ENCODE measurements at regions not wholly inside any gene's neighbourhood (a gene's known extent, or its start where the extent isn't known, plus 50 kb on each side); places are given as distances from the start of the nearest gene placed in this dataset.

DNA sequence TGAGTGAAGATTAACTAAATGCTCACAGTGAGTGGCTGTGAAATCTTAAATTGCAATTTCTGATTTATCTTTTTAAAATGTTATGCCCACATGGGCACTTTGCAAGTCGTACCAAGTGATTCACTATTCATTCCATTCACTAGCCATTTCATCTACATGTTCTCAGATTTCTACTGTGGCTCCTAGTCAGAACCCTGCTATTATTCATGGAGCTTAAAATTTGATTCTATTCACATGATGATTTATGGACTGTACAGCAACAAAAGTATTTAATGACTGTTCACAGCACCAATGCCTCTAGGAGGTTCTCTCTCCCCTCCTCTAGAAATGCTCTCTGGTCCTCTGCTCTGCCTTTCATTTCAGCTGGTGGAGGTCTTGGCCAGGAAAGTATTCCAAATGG lies 133.5 kb upstream of the MAP3K7 start:
- TF ChIP-seq, protein P1, sequence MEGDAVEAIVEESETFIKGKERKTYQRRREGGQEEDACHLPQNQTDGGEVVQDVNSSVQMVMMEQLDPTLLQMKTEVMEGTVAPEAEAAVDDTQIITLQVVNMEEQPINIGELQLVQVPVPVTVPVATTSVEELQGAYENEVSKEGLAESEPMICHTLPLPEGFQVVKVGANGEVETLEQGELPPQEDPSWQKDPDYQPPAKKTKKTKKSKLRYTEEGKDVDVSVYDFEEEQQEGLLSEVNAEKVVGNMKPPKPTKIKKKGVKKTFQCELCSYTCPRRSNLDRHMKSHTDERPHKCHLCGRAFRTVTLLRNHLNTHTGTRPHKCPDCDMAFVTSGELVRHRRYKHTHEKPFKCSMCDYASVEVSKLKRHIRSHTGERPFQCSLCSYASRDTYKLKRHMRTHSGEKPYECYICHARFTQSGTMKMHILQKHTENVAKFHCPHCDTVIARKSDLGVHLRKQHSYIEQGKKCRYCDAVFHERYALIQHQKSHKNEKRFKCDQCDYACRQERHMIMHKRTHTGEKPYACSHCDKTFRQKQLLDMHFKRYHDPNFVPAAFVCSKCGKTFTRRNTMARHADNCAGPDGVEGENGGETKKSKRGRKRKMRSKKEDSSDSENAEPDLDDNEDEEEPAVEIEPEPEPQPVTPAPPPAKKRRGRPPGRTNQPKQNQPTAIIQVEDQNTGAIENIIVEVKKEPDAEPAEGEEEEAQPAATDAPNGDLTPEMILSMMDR (IDR thresholded peaks at IDR 0.05) = no peak
- no peaks in the 10 kb centered on the region for H3K27me3 ChIP-seq (ENCODE audit: insufficient read depth in 3 of 3, low read length in 2 of 3)
- intact Hi-C loops (cut with DNase I) = no loop called here
- WGBS, 3 donors = 25 to 26% (median 25%) methylated on average over 1 of the region's 1 CpG
- ATAC-seq (no peak), DNase-seq (no peak)
- H3K27ac ChIP-seq = no peak overlapping the region
- H3K9me3 ChIP-seq = no peaks in the 10 kb centered on the region
- no peak overlapping the region for H3K4me3 ChIP-seq
- no peaks in the 10 kb centered on the region for H3K4me1 ChIP-seq
- H3K36me3 ChIP-seq (ENCODE audit: insufficient read depth in 1 of 2, low read depth in 1 of 2) = no peaks in the 10 kb centered on the region

DNA sequence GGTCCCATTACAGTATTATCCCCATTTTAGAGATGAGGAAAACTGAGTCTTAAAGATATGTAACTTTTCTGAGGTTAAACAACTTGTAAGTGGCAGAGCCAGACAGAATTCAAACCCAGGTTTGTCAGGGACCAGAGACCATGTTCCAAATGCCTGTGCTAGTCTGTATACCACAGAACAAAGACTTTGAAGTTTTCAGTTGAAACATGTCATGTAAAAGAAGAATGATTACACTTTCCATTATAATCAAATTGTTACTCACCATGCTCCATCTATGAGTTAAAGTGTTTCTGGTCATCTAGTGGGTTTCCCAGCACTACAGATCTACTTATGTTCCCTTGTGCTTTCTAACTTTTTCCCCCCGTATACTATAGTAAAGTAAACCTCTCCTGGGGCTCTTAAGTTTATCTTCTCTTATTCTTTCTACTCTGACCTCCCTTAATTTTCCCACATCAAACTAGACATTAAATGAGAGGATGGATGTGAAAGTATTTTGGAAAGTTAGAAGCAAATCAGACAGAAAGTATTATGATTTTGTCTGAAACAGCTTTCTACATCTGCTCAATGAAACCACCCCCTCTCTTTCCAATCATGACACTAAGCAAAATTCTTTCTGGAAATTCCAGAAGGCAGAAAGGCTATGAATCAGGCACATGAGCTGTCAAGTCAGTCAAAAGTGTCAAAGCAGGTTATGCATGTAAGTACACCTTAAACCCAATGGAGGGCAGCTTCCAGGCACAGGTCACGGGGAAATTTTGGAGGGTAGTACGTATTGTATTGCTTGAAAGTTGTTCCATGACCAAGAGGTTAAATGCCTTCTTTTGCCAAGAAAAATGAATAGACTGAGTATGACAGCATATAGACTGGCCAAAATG lies 132.7 kb upstream of the MAP3K7 start:
- no peaks in the 10 kb centered on the region for H3K4me1 ChIP-seq
- no peak overlapping the region for H3K4me3 ChIP-seq
- 60 to 66% (median 64%) methylated on average over 3 of the region's 3 CpGs for WGBS, 3 donors
- TF ChIP-seq, protein P1 (IDR thresholded peaks at IDR 0.05) = no peak
- H3K27me3 ChIP-seq (ENCODE audit: insufficient read depth in 3 of 3, low read length in 2 of 3) = no peaks in the 10 kb centered on the region
- no peak overlapping the region for H3K27ac ChIP-seq
- H3K9me3 ChIP-seq = no peaks in the 10 kb centered on the region
- ATAC-seq = no peak
- DNase-seq = no peak
- intact Hi-C loops (cut with DNase I) = no loop called here
- no peaks in the 10 kb centered on the region for H3K36me3 ChIP-seq (ENCODE audit: insufficient read depth in 1 of 2, low read depth in 1 of 2)

DNA sequence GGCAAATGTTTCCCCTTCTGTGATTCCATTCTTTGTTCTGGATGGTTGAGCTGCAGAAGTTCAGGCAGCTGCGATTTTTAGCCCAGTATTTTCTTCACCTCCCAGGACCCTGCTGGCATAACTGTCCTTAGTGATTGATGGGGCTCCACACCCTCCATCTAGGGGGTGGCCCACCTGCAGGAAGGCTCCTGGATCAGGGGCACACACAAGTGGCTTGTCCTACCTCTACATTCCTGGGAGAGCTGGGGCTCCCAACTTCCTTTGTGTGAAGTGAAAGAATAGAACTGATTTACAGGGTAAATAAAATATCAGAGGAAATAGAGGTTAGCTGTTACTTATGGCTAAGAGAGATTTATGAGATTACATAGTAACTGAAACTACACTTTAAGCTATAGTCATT lies 129.5 kb upstream of the MAP3K7 start:
- 20 to 23% (median 21%) methylated on average over 1 of the region's 1 CpG for WGBS, 3 donors
- intact Hi-C loops (cut with DNase I) = no loop called here
- no peak overlapping the region for H3K4me3 ChIP-seq

DNA sequence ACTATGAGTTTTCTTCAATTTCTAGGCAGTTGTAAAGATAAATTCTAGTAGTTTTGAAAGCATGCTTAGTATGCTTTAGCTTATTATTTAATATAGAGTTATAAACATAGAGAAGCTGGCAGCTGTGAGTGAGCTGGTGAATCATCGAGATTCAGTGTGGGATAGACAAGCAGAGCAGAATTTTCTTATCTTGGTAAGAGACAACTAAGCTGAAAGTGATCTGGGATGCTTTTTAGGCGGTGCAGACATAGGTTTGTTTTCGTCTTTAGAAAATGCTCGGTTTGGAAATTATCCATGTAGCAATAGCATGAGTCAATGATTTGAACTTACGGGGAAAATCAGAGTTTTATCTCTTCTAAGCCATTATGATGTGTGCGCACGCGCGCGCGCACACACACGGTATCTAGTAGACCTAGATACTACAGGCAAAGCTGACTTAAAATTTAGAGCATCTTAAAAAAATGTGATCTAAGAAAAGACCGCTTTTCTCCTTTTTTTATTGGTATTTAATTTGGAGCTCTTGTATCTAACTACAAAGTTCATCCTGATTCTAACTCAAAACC lies 128.3 kb upstream of the MAP3K7 start:
- no peak for ATAC-seq
- TF ChIP-seq, protein P1 (IDR thresholded peaks at IDR 0.05) = no peak
- no peaks in the 10 kb centered on the region for H3K27me3 ChIP-seq (ENCODE audit: insufficient read depth in 3 of 3, low read length in 2 of 3)

More for the DNA sequence above, 129.5 kb upstream of the MAP3K7 start:
- DNase-seq = no peak
- TF ChIP-seq, protein P1 (IDR thresholded peaks at IDR 0.05) = no peak
- Histone ChIP-seq H3K27ac (no peak overlapping the region), H3K27me3 (ENCODE audit: insufficient read depth in 3 of 3, low read length in 2 of 3) (no peaks in the 10 kb centered on the region), H3K9me3 (no peaks in the 10 kb centered on the region), H3K36me3 (ENCODE audit: insufficient read depth in 1 of 2, low read depth in 1 of 2) (no peaks in the 10 kb centered on the region), H3K4me1 (no peaks in the 10 kb centered on the region)
- ATAC-seq = no peak

More for the DNA sequence above, 128.3 kb upstream of the MAP3K7 start:
- 83 to 84% (median 84%) methylated on average over 13 of the region's 13 CpGs for WGBS, 3 donors
- Histone ChIP-seq H3K4me3 (no peak overlapping the region), H3K27ac (no peak overlapping the region), H3K36me3 (ENCODE audit: insufficient read depth in 1 of 2, low read depth in 1 of 2) (no peaks in the 10 kb centered on the region), H3K4me1 (no peaks in the 10 kb centered on the region), H3K9me3 (no peaks in the 10 kb centered on the region)
- intact Hi-C loops (cut with DNase I) = no loop called here
- DNase-seq = no peak
